ENCODE measurements at regions not wholly inside any gene's neighbourhood (a gene's known extent, or its start where the extent isn't known, plus 50 kb on each side); places are given as distances from the start of the nearest gene placed in this dataset.

DNA sequence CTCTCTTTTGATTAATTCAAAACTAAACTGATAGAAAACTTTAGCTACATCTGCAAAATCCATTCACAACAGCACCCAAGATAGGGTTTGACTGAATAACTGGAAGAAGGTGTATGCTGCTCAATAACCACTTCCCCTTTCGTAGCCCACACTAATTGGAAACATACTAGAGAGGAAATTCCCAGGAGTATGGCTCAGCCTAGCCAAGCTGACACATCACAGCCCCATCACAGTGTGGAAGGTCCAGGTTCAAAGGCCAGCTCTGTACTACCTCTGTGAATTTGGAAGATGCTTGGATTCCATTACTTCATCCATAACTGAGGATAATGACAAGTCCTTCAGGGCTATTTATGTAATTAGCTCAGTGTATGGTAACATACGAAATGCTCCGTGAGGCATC is 185.4 kb downstream of the FBXO15 start:
- no peak for DNase-seq (ENCODE audit: low read depth)

DNA sequence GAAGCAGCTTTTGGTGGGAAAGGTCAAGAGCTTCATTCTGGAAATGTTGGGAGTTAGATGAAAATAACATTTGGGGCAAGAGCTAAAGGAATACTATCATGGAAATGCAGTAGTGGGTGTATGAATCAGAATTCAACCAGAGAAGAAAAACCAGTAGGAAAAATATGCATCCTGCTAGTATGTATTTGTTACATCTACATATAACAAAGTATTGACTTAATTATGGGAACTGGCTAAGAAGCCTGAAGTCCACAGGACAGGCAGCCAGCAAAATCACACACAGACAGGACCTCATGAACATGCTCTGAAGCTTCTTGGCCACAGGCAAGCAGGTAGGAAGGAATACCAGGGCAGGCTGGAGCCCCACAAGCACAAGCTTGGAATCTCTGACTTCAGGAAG is 185.8 kb downstream of the FBXO15 start:
- DNase-seq (ENCODE audit: low read depth) = no peak

DNA sequence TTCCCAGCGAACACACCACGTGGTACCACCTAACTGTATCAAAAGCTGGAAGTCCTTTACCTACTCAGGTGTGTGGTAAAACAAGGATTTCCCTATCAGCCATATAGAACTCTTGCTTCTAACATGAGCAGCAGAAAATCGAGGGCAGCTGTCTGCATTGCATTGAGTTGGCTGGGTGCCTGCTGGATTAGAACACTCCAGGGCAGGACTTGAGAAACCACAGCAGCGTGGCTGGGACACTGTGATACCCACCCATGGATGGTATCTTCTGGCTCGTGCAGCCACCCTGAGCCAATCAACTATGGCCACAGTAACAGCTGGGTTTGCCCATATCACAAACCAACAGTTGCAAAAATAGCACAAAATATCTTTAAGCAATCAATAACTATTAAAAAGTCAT is 188.3 kb downstream of the FBXO15 start:
- no peak for DNase-seq (ENCODE audit: low read depth)

DNA sequence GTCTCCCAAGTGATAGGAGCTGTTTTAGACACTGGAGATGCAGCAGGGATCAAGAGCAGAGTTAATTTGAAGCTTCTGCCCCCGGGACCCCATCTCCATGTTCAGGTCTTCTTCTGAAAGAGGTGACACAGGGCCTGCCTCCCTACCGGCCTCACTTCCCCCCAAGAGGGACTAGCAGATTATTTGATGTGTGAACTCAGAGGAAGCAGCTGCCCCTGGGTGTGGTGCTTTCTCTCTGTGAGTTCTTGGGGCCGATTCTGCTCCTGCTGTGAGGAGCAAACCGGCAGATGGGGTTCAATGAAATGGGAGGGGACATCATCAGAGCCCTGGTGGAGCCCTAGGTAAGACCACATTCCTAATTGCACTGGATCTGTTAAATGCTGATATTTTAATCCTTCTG is 193.4 kb downstream of the FBXO15 start:
- DNase-seq (ENCODE audit: low read depth) = no peak

DNA sequence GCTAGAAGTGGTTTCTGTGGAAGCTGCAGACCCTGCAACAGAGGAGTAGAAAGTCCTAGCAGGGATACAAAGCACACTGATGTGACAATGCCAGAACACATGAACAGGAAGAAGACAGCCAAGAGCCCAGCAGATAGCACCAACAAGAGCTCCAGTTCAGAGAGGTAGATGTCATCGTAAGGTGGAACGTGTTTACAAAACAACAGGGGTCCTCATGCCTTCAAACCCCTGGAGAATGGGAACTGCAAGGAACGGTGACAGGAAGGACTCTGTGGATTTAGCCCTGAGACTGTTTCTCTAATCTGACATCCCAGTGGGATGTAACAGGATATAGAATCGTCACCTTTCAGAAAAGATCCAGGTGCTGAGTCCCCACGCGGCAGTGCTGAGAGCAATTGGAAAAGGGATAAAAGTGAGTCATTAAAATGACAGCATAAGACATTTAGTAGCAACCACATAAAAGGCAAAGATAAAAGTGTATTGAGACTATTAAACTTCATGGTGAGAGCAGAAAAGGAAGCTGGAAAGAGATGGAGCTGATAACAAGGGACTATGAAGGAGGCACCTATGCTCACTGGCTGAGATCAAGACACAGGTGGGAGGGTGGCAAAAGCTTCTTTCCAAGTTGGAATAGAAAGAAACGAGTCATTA is 195.2 kb downstream of the FBXO15 start:
- no peak for DNase-seq (ENCODE audit: low read depth)

DNA sequence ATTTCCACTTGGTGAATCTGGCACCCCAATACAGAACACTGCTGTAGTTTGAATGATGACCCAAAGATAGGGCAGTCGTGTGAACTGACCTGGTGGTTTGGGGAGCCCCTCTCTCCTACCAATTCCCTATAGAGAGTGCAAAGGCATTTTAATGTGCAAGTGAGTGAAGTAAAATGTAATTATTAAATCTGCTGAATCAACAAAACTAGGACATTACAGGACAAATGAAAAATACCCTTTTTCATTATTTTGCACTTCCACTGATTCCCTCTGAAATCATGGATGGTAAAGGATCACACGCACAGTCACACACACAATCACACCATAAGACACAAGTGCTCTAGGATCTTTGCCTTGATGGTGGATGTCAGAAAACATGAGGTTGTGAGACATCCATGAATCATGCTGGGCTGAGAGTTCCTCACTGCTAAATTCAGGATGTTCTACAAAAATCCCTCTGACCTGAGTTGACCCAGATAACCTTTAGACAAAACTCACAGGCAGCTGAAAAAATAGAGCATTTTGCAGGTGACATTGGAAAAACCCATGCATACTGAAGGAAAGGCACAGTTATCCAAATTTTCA is 197.4 kb downstream of the FBXO15 start:
- DNase-seq (ENCODE audit: low read depth) = no peak

DNA sequence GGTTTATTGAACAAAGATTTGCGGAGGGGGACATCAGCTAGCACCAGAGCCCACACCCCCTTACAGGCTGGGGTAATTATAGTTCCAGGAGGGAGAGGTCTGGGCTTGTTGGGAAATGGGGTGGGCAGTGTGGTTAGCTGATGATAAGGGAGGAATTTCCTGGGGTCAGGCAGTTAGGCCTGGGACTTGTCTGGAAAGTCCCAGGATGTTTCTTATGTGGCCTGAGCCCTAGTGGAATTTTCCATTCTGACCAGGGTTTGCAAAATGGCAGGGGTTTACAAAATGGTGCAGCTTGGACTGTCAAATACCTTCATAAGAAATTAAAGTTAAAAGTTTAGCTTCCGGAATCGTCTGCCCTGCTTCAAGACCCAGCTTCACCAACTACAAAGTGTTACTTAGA is 199.1 kb downstream of the FBXO15 start:
- no peak for DNase-seq (ENCODE audit: low read depth)

DNA sequence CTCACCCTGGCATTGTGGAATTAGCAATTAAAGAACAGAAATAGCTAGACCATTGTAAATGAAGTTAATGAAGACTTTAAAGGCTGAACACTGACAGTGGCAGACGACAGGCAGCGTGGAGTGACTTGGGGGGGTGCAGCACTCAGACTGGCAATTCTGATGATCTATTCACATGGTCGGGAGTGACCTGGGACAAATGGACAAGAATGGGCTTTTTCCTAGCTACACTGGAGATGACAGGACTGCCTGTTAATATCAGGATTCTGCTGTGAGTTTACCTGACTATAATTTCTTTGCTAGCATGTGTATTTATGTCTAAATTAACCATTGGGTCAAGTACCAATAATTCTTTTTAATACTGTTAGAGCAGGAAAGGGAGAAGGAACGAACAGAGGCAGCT is 199.6 kb downstream of the FBXO15 start:
- DNase-seq (ENCODE audit: low read depth) = no peak

DNA sequence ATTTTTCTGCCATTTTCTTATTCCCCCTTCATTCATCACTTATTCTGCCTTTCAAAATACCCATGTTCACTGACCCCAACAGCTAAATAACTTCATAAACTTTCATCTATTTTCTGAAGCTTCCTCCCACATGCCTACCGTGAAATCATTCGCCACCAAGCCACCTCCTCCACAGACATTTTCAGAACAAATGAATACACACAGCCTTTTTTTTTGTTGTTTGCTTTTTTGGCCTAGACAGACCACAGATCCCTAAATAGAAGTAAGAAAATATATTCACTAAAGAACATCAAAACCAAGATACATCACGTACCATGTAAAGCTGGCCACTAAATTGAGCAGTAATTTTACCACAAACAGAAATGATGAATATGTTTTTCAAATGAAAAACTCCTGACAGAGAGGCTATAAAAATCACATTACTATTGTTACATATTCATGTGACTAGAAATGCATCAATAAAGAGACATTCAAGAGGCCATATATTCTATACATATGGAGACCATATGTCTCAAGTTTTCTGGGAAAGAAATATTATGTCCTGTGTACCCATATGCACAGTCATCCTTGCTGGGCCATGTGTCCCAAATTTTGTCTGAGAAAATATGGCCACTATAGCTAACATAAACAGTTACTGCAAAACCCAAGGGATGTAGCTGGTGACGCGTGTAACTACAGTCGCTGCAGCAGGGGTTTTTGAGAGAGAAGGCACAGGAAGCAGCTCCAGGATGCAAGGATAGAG is 200.3 kb downstream of the FBXO15 start:
- DNase-seq (ENCODE audit: low read depth) = no peak

DNA sequence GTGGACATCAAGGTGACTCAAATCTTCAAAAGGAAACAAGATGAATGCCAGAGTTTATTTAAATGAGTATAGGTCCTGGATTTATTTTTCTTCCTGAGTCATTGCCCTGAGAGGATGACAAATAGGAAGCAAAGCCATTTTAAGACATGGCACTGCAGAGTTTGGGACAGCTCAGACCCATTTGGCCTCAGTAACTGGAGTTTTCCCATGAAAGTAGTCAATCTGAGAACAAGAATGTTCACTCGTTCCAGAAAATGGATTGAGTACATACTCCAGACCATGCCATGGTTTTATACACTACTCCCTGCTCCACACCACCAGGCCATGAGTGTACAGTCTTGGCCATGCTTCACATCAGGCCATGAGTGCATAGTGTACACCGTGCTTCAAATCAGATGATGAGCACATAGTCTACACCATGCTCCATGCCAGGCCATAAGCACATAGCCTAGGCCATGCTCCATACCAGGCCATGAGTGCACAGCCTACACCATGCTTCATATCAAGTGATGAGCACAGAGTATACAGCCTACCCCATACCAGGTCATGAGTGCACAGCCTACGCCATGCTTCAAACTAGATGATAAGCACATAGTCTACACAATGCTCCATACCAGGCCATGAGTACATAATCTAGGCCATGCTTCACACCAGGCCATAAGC is 202.4 kb downstream of the FBXO15 start:
- no peak for DNase-seq (ENCODE audit: low read depth)

DNA sequence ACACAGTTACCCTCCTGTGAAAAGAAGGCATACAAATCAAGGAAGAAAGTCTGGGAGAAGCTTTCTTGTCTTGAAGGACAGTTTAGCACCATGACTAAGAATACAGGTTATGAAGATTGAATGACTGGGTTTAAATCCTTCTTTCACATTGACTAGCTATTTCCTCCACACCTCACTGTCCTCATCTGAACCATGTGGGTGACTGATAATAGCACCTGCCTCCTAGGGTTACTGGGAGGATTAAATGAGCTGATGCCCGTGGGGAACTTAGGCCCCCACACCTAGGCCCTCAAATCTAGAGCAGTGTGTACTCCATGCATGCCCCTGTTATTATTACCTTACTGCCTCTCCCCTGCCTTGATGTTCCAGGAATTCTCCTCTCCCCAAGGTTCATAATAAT is 202.9 kb downstream of the FBXO15 start:
- DNase-seq (ENCODE audit: low read depth) = no peak

DNA sequence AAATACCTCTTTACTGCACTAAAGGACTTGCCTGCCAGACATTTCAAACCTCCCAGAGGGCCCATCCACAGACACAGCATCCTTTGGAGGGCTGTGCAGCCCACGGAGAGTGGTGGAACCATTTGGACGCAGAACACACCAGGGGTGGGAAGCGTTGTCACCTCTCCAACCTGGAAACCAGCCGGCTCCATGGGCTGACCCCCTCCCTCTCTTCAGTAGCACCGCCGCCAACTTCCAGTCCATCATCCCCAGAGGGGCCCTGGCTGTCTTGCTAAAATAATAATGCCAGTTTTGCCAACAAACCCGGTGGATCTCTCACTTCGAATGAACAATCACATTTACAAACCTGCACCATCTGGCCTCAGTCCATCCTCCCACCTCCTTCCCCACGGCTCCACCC is 203.9 kb downstream of the FBXO15 start:
- DNase-seq (ENCODE audit: low read depth) = no peak

DNA sequence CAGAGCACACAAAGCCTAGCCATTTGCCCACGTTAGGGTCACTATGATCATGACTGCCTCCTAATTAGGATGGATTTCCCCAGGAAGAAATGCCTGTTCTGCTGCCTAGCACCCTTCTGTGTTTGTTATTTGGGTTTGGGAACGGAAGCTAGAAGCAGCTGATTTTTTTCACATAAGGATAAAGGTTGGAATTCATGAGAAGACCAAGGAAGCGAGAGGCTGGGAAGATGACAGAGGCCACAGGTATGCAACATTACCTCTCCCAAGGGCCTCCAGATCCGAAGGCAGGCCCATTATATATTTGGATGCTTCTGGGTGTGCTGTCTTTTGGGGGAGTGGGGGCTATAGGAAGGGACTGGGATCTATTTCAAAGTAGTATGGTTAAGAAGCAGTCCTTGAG is 204.7 kb downstream of the FBXO15 start:
- DNase-seq (ENCODE audit: low read depth) = no peak

DNA sequence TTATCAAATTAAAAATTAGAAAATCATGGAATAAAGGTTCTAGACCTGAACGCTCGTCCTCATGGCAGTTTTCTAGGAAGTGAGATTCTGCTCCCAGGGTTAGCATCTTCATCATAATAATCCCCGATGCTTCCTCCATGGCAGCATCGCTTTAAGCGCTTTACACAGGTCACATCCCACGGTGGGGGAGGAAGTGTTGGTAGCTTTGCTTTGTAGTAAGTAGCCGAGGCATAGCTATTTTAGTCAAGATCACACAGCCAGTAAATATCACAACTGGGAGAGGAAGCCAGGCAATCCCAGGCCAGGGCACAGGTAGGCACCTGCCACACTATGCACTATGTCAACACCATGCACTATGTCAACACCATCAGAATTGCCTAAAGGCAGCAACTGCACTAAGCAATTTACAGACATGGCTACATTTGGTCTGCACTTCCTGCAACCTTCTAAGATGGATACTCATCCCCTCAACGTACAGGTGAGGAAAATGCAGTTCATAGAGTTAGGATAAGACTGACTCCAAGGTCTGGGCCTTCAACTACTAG is 205.5 kb downstream of the FBXO15 start:
- no peak for DNase-seq (ENCODE audit: low read depth)

DNA sequence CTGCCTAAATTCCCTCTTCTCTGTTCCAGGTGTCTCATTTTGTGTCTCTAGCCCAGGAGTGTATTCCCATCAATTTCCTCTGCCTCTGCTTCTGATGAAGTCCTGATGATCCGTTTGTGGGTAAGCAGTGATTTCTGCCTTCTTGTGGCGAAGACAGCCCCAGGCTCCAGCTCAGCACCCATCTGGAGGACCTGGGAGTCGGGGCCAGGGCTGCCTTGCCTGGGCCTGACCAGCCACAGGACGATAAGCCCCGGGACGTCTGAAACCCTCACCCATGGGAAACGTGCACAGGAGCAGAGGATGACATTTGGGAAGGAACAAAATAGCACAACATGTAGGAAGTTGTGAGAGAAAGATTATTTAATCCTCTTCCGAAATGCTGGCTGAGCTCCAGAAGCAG is 206.9 kb downstream of the FBXO15 start:
- no peak for DNase-seq (ENCODE audit: low read depth)

DNA sequence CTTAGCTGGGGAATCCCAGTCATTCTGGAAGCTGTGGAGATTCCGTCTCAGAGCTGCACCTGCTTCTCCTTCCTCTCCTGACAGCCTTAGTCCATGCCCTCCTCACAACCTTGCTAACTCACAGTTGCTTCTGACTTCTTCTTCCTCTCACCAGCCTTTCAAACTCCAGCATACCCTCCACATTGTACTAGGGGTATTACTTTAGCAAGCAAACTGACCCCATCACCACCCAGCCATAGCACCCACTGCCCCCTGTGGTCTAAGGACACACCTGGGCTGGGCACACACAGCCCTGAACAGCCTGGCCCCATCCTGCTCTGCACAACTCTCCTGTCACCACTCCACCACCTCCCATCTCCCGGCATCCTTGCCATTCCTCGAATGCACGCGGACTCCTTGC is 208.2 kb downstream of the FBXO15 start:
- DNase-seq (ENCODE audit: low read depth) = no peak

DNA sequence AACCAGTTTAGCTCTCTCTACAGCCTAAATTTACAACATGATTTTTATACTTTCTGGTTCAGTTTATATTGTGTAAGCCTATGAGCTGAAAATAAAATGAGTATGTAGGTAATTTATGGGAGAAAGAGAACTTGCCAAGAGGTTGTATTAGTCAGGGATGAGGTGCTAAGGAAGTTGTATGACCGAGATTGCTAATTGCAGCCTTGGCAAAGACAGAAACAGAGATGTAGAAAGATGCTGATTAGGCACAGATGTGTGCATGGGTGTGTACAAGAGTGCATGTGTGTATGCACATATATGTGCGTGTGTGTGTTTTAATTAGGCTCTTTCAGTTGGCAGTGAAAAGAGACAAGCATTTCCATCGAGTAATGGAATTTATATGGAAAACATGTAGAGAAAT is 213.9 kb downstream of the FBXO15 start:
- no peak for DNase-seq (ENCODE audit: low read depth)

DNA sequence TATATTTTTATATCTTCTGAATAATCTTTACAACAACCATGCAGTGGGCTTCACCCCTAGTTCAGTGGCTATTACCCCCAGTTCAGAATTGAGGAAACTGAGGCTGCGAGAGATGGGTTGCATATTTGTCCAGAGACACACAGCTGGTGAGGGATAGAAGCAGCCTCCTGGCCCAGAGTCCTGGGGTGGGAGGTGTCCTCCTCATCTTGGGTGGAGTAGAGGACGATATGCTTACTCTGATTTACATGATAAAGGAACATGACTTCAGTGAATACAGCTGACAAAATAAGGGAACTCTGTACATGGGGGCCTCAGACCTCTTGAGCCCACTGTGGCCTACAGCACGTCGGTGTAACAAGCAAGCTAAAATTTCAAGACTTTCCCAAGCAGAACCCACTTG is 214.7 kb downstream of the FBXO15 start:
- DNase-seq (ENCODE audit: low read depth) = no peak

DNA sequence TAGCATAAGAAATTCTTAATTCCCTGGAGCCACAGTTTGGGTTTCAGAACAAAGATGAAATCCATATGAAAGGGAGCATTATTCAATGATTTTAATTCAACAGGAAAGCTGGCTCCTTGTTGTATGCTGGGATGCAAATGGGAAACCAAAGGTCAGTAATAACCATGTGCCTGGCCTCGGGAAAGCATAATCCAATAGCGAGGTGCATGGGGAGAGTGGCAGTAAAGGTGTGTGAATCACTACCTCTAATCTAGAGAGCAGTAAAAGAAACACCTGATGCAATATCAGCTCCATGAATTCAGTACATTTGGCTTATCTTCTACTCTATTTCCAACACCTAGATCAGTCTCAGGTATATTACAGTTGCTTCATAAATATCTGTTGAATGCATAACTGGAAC is 220.1 kb downstream of the FBXO15 start:
- no peak for DNase-seq (ENCODE audit: low read depth)

DNA sequence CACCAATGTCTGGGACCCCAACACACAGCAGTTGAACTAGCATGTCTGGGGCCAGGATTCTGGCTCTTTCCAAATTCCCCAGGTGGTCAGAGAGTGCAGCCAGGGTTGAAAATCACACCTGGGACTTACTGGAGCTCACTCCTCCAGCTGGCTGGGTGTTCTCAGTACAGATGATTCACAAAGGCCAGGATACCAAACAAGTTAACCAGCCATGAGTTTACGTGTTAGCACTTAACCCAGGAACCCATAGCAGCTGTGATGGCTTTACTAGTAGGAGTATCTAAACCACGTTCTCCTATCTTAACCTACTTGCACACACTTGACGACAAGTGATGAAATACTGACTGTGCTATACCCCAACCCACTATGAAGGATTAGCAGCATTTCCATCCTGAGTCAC is 222.8 kb downstream of the FBXO15 start:
- no peak for DNase-seq (ENCODE audit: low read depth)

DNA sequence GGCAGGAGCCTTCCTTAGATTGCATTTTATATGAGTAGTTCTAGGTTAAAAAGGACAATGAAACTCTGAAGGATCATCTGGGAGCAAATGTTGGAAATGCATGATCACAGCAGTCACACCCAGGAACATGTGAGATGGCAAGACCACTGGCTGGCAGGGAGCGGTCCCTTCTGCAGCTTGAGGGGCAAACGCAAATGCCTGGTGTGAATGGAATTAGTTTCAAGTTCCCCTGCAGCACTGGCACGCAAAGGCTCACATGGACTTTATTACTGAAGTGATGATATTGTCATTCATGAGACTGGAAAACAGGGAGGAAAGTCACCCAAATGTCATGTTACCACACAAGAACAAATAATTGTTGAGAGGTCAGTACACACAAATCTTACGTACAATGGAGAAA is 223.3 kb downstream of the FBXO15 start:
- no peak for DNase-seq (ENCODE audit: low read depth)

DNA sequence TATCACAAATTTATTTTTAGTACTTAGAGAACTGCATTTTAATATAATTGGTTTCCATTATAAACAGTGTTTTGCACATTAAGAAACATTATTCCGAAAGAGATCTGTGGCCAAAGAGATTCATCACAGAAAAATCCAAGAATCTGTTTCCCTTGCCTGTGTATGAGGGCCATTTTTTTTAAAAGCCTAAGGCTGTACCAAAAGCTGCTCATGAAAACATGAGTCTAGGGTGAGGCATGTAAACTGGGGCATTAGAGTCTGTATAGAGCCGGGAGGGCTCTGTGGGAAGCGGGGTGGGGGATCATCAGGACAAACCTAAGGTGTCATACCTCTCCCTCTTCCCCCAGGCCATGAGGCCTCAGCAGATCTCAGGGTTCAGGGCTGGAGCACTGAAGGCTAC is 223.8 kb downstream of the FBXO15 start:
- DNase-seq (ENCODE audit: low read depth) = no peak

DNA sequence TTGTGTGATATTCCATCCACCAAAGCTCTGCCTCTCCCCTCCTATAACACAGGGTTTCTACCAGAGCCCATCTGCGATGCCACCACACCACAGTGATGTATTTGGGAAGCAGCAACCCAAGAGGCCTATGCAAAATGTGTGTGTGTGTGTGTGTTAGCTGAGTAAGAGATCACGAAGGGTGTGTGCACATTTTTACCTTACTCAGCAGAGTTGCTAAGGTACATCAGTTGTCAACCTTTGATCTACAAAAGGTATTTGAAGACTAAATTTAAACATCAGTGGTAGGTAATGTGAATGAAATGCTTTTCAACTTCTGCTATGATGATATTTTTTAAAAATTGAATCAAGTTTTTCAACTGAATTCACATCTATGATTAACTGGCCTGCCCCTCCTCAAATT is 227.6 kb downstream of the FBXO15 start:
- no peak for DNase-seq (ENCODE audit: low read depth)
